ENCODE measurements at regions not wholly inside any gene's neighbourhood (a gene's known extent, or its start where the extent isn't known, plus 50 kb on each side); places are given as distances from the start of the nearest gene placed in this dataset.

- Histone ChIP-seq H2AFZ (ENCODE audit: low read depth, low read length) (no peak overlapping the region), H3K4me2 (ENCODE audit: low read length) (no peak overlapping the region)
- no peak for TF ChIP-seq POLR2AphosphoS5 (IDR thresholded peaks at IDR 0.05)
- TF ChIP-seq RAD21 (conservative IDR thresholded peaks at IDR 0.05), result no peak
- no peak for TF ChIP-seq TAF1 (IDR thresholded peaks at IDR 0.05; ENCODE audit: low read depth)
- no peak for TF ChIP-seq CTCF (IDR thresholded peaks at IDR 0.05; ENCODE audit: poor library complexity, severe bottlenecking)
- TF ChIP-seq EP300 (conservative IDR thresholded peaks at IDR 0.05; ENCODE audit: poor library complexity, severe bottlenecking), result no peak
- no peak for TF ChIP-seq REST (IDR thresholded peaks at IDR 0.05; ENCODE audit: borderline replicate concordance)
- no peak for TF ChIP-seq EZH2 (IDR thresholded peaks at IDR 0.05; ENCODE audit: borderline replicate concordance, insufficient read depth, low read length, poor library complexity, severe bottlenecking)
- TF ChIP-seq SMC3 (conservative IDR thresholded peaks at IDR 0.05; ENCODE audit: poor library complexity), result no peak
- TF ChIP-seq MXI1 (conservative IDR thresholded peaks at IDR 0.05; ENCODE audit: poor library complexity, severe bottlenecking), result no peak
Measured at GRCh38 chr2:45283764-45284620, 274.7 kb upstream of the SIX2 start.

GRCh38 chr2:45282646-45283045 lies 273.4 kb upstream of the SIX2 start:
- TF ChIP-seq SMC3 (conservative IDR thresholded peaks at IDR 0.05; ENCODE audit: poor library complexity), result no peak
- H3K27ac ChIP-seq (ENCODE audit: low read length), result no peak overlapping the region
- no peaks in the 10 kb centered on the region for H3K79me2 ChIP-seq (replicated peaks; ENCODE audit: insufficient read depth, low read length)
- H3K4me2 ChIP-seq (ENCODE audit: low read length), result no peak overlapping the region
- no peak overlapping the region for H2AFZ ChIP-seq (ENCODE audit: low read depth, low read length)
- no peaks in the 10 kb centered on the region for H3K9me2 ChIP-seq (ENCODE audit: insufficient read depth, low read length)
- H4K20me1 ChIP-seq (ENCODE audit: insufficient read depth), result no peaks in the 10 kb centered on the region
- H3K9me3 ChIP-seq (ENCODE audit: low read length), result no peaks in the 10 kb centered on the region
- H3F3A ChIP-seq (ENCODE audit: insufficient read depth, low read length, poor library complexity, severe bottlenecking), result no peaks in the 10 kb centered on the region
- H3K4me3 ChIP-seq (ENCODE audit: low read length), result no peak overlapping the region
- H3K27me3 ChIP-seq (ENCODE audit: insufficient read depth, low read depth, low read length), result no peaks in the 10 kb centered on the region
- H3K9ac ChIP-seq (ENCODE audit: low read length), result no peak overlapping the region
- no peaks in the 10 kb centered on the region for H3K36me3 ChIP-seq (ENCODE audit: insufficient read depth, low read length)

More at GRCh38 chr2:45283764-45284620, 274.7 kb upstream of the SIX2 start:
- no peaks in the 10 kb centered on the region for H3K36me3 ChIP-seq (ENCODE audit: insufficient read depth, low read length)
- no peaks in the 10 kb centered on the region for H3K9me2 ChIP-seq (ENCODE audit: insufficient read depth, low read length)
- H3K27ac ChIP-seq (ENCODE audit: low read length), result no peak overlapping the region
- no peaks in the 10 kb centered on the region for H3K79me2 ChIP-seq (replicated peaks; ENCODE audit: insufficient read depth, low read length)
- H3K4me3 ChIP-seq (ENCODE audit: low read length), result no peak overlapping the region
- H3K9me3 ChIP-seq (ENCODE audit: low read length), result no peaks in the 10 kb centered on the region
- no peaks in the 10 kb centered on the region for H4K20me1 ChIP-seq (ENCODE audit: insufficient read depth)
- no peaks in the 10 kb centered on the region for H3K27me3 ChIP-seq (ENCODE audit: insufficient read depth, low read depth, low read length)
- H3K9ac ChIP-seq (ENCODE audit: low read length), result no peak overlapping the region
- no peaks in the 10 kb centered on the region for H3F3A ChIP-seq (ENCODE audit: insufficient read depth, low read length, poor library complexity, severe bottlenecking)
